CD14-positive monocyte (primary cell): ENCODE measurements at regions not wholly inside any gene's neighbourhood (a gene's known extent, or its start where the extent isn't known, plus 50 kb on each side); places are given as distances from the start of the nearest gene placed in this dataset.
"Not testable (repeated sequence)": the region's sequence is repeated elsewhere in the genome, so short reads cannot be mapped to it uniquely, and the experiment has no call there.

Source experiments
- DNase-seq, 3 donors: peaks; one replicate each; pipeline ENCODE4 v3.0.0-alpha.2; 2011 to 2022
- H2AFZ ChIP-seq: 2 replicates; pipeline ENCODE4 v1.6.0; 2012; ENCODE audit warnings: mild to moderate bottlenecking, low read depth, low read length, inconsistent platforms; ENCODE audit not compliant: insufficient read depth, poor library complexity, severe bottlenecking
- H3K27ac ChIP-seq, 2 donors: 1 replicate in 1 of 2; 2 replicates in 1 of 2; pipeline ENCODE4 v1.5.1; 2012 to 2013; ENCODE audit warnings: low read length in 2 of 2, control low read depth in 1 of 2, inconsistent platforms in 1 of 2, low read depth in 1 of 2, mild to moderate bottlenecking in 1 of 2
- H3K27me3 ChIP-seq, 2 donors: one replicate each; pipeline versions ENCODE4 v1.6.0 to v1.6.1; 2011 to 2013; ENCODE audit warnings: low read length in 2 of 2; ENCODE audit not compliant: control insufficient read depth in 2 of 2, insufficient read depth in 2 of 2
- H3K36me3 ChIP-seq, 2 donors: replicated peaks in 1 of 2; 1 replicate in 1 of 2; 2 replicates in 1 of 2; pipeline versions ENCODE4 v1.5.1 to v1.6.1; 2012 to 2013; ENCODE audit warnings: low read length in 2 of 2, control low read depth in 1 of 2, inconsistent platforms in 1 of 2, mild to moderate bottlenecking in 1 of 2; ENCODE audit not compliant: insufficient read depth in 2 of 2, control insufficient read depth in 1 of 2
- H3K4me1 ChIP-seq, 2 donors: 1 replicate in 1 of 2; 2 replicates in 1 of 2; pipeline versions ENCODE4 v1.5.1 to v1.6.1; 2012 to 2013; ENCODE audit warnings: low read length in 2 of 2, control low read depth in 1 of 2, inconsistent platforms in 1 of 2, mild to moderate bottlenecking in 1 of 2, moderate library complexity in 1 of 2; ENCODE audit not compliant: insufficient read depth in 2 of 2, control insufficient read depth in 1 of 2
- H3K4me2 ChIP-seq: replicated peaks from 2 replicates; pipeline ENCODE3; 2012; ENCODE audit warnings: low read length, moderate library complexity, mild to moderate bottlenecking; ENCODE audit not compliant: poor library complexity, severe bottlenecking; ENCODE audit errors: extremely low read depth
- H3K4me3 ChIP-seq, 3 experiments: fragments of 200-600 bp in 1 of 3; sonication (generic) in 1 of 3; replicated peaks in 1 of 3; 1 replicate in 2 of 3; 2 replicates in 1 of 3; pipeline ENCODE4 v1.5.1; 2011 to 2013; ENCODE audit warnings: low read length in 3 of 3, mild to moderate bottlenecking in 3 of 3, control low read depth in 2 of 3, low read depth in 2 of 3, inconsistent platforms in 1 of 3, moderate library complexity in 1 of 3
- H3K79me2 ChIP-seq: 2 replicates; pipeline ENCODE4 v1.6.0; 2012; ENCODE audit warnings: mild to moderate bottlenecking, control low read depth, inconsistent platforms, low read length, moderate library complexity; ENCODE audit not compliant: insufficient read depth
- H3K9ac ChIP-seq: 2 replicates; pipeline ENCODE4 v1.6.0; 2017; ENCODE audit warnings: low read length, mild to moderate bottlenecking; ENCODE audit not compliant: insufficient read depth, poor library complexity, severe bottlenecking
- H3K9me3 ChIP-seq, 2 donors: replicated peaks in 1 of 2; 1 replicate in 1 of 2; 2 replicates in 1 of 2; pipeline versions ENCODE4 v1.5.1 to v1.6.1; 2012 to 2013; ENCODE audit warnings: low read length in 2 of 2, control low read depth in 1 of 2; ENCODE audit not compliant: control insufficient read depth in 1 of 2, insufficient read depth in 1 of 2
- H4K20me1 ChIP-seq: 2 replicates; pipeline ENCODE4 v1.6.0; 2012; ENCODE audit warnings: mild to moderate bottlenecking, low read length, control low read depth, moderate library complexity; ENCODE audit not compliant: insufficient read depth
- H3K27ac Mint-ChIP-seq, 7 donors: one replicate each; pipeline ENCODE4 v1.8.0; 2020; ENCODE audit warnings: mild to moderate bottlenecking in 7 of 7, mixed read lengths in 7 of 7, moderate library complexity in 6 of 7, inconsistent platforms in 2 of 7
- H3K27me3 Mint-ChIP-seq, 3 donors: one replicate each; pipeline ENCODE4 v1.8.0; 2021 to 2022; ENCODE audit warnings: low read depth in 3 of 3, mild to moderate bottlenecking in 3 of 3, mixed read lengths in 3 of 3, moderate library complexity in 3 of 3, inconsistent platforms in 1 of 3
- H3K36me3 Mint-ChIP-seq, 2 donors: one replicate each; pipeline ENCODE4 v1.8.0; 2020; ENCODE audit warnings: mixed read lengths in 2 of 2, inconsistent platforms in 1 of 2, mild to moderate bottlenecking in 1 of 2
- H3K4me1 Mint-ChIP-seq: one replicate; pipeline ENCODE4 v1.8.0; 2020; ENCODE audit warnings: mild to moderate bottlenecking, mixed read lengths
- H3K4me3 Mint-ChIP-seq, 2 donors: one replicate each; pipeline ENCODE4 v1.8.0; 2020; ENCODE audit warnings: mild to moderate bottlenecking in 2 of 2, mixed read lengths in 2 of 2, moderate library complexity in 1 of 2
- H3K9me3 Mint-ChIP-seq, 7 donors: one replicate each; pipeline ENCODE4 v1.8.0; 2020 to 2022; ENCODE audit warnings: mixed read lengths in 7 of 7, mild to moderate bottlenecking in 6 of 7, moderate library complexity in 6 of 7, inconsistent platforms in 2 of 7
- CTCF ChIP-seq: fragments of 200-600 bp; IDR thresholded peaks from one replicate; pipeline ENCODE4 v1.8.0; 2022; ENCODE audit warnings: antibody characterized with exemption, mild to moderate bottlenecking
- WGBS: methylation state at CpG from one replicate; pipeline ENCODE4 v1.1.5; 2013; ENCODE audit warnings: missing lambda C conversion rate; ENCODE audit not compliant: insufficient coverage; 5-methylcytosine and 5-hydroxymethylcytosine counted together
- intact Hi-C, 2 donors: fragments of 100-400 bp; cut with micrococcal nuclease; formaldehyde crosslinking; loops; one replicate each; pipeline versions ENCODE4 v1.15.0 to v1.15.1; 2023

- Mint-ChIP-seq H3K27ac (no peak overlapping the region), H3K4me3 (no peak overlapping the region), H3K27me3 (peaks cover 0 to 1% (median 0%) of the 10 kb centered on the region in 3 donors), H3K9me3 (peaks cover 0 to 5% (median 3%) of the 10 kb centered on the region in 7 donors), H3K4me1 (no peaks in the 10 kb centered on the region), H3K36me3 (no peaks in the 10 kb centered on the region)
- Histone ChIP-seq H3K4me2 (no peak overlapping the region), H3K9me3 (peaks cover 0 to 16% of the 10 kb centered on the region in 2 donors), H3K27me3 (no peaks in the 10 kb centered on the region), H3K9ac (no peak overlapping the region), H3K4me3 (no peak overlapping the region), H3K79me2 (no peaks in the 10 kb centered on the region), H4K20me1 (no peaks in the 10 kb centered on the region), H3K27ac (no peak overlapping the region), H3K4me1 (no peaks in the 10 kb centered on the region), H2AFZ (no peak overlapping the region), H3K36me3 (no peaks in the 10 kb centered on the region)
- no peak for DNase-seq
- TF ChIP-seq CTCF, result no peak
- intact Hi-C loops, result no loop called here
- WGBS, result 97% methylated on average over 30 of the region's 34 CpGs
Observed at GRCh38 chr1:233465745-233466343, 138.3 kb downstream of the MAP3K21 start.

- H3K4me3 Mint-ChIP-seq, result no peak overlapping the region
- H4K20me1 ChIP-seq, result no peaks in the 10 kb centered on the region
- no peak for DNase-seq
- no peak for TF ChIP-seq CTCF
- H3K9me3 Mint-ChIP-seq, result peaks cover 0 to 12% (median 6%) of the 10 kb centered on the region in 7 donors
- H3K4me3 ChIP-seq, result no peak overlapping the region
- no peak overlapping the region for H3K4me2 ChIP-seq
- no peaks in the 10 kb centered on the region for H3K4me1 ChIP-seq
- 63% methylated on average over 3 of the region's 6 CpGs for WGBS
- H3K9ac ChIP-seq, result no peak overlapping the region
- H3K36me3 ChIP-seq, result no peaks in the 10 kb centered on the region
- H3K27ac Mint-ChIP-seq, result no peak overlapping the region
- H3K4me1 Mint-ChIP-seq, result no peaks in the 10 kb centered on the region
- H3K27ac ChIP-seq, result no peak overlapping the region
- no peaks in the 10 kb centered on the region for H3K36me3 Mint-ChIP-seq
- H3K9me3 ChIP-seq, result peaks cover 0 to 7% of the 10 kb centered on the region in 2 donors
- H3K27me3 ChIP-seq, result no peaks in the 10 kb centered on the region
- intact Hi-C loops, result no loop called here
- H3K79me2 ChIP-seq, result no peaks in the 10 kb centered on the region
- H2AFZ ChIP-seq, result no peak overlapping the region
- peaks cover 0 to 3% (median 2%) of the 10 kb centered on the region in 3 donors for H3K27me3 Mint-ChIP-seq
Observed at GRCh38 chr1:233470741-233471499, 143.0 kb upstream of the KCNK1 start.

- H2AFZ ChIP-seq, H3K9me3 ChIP-seq, H4K20me1 ChIP-seq, H3K36me3 ChIP-seq, H3K36me3 Mint-ChIP-seq, H3K4me2 ChIP-seq, DNase-seq, H3K4me3 Mint-ChIP-seq, H3K4me3 ChIP-seq, H3K4me1 Mint-ChIP-seq, H3K27me3 ChIP-seq, H3K4me1 ChIP-seq, H3K27me3 Mint-ChIP-seq, H3K27ac ChIP-seq, H3K9me3 Mint-ChIP-seq, H3K9ac ChIP-seq, intact Hi-C loops, H3K79me2 ChIP-seq, H3K27ac Mint-ChIP-seq: not testable (repeated sequence)
- whole genome bisulfite sequencing, result 96% methylated on average over 3 of the region's 3 CpGs
Observed at GRCh38 chr1:233471851-233472250, 142.1 kb upstream of the KCNK1 start.
